Activated T-cell treated with anti-CD3 and anti-CD28 coated beads, Interleukin-2, amount 50 U/mL, for 48 hours (primary cell): ENCODE measurements at regions not wholly inside any gene's neighbourhood (a gene's known extent, or its start where the extent isn't known, plus 50 kb on each side); places are given as distances from the start of the nearest gene placed in this dataset.
"Not testable (repeated sequence)": the region's sequence is repeated elsewhere in the genome, so short reads cannot be mapped to it uniquely, and the experiment has no call there.

ENCODE experiments used
- DNase-seq, 2 experiments: peaks; one replicate each; pipeline ENCODE4 v3.0.0-alpha.2; 2020

GRCh38 chr4:188287169-188287894 lies 148.1 kb downstream of the TRIML1 start:
- DNase-seq = no peak

GRCh38 chr4:188289531-188290125 lies 150.4 kb downstream of the TRIML1 start:
- no peak for DNase-seq

GRCh38 chr4:188295899-188296298 lies 156.7 kb downstream of the TRIML1 start:
- no peak for DNase-seq

- no peak for DNase-seq
These were observed 157.1 kb downstream of the TRIML1 start for GRCh38 chr4:188296331-188296730.

GRCh38 chr4:188297873-188298272 lies 158.6 kb downstream of the TRIML1 start:
- DNase-seq = no peak

- DNase-seq = no peak
These were observed 159.9 kb downstream of the TRIML1 start for GRCh38 chr4:188299161-188299560.

GRCh38 chr4:188300385-188300784 lies 161.1 kb downstream of the TRIML1 start:
- no peak for DNase-seq

- no peak for DNase-seq
These were observed 166.4 kb downstream of the TRIML1 start for GRCh38 chr4:188305690-188306089.

GRCh38 chr4:188307591-188307990 lies 168.3 kb downstream of the TRIML1 start:
- DNase-seq = no peak

- no peak for DNase-seq
These were observed 168.9 kb downstream of the TRIML1 start for GRCh38 chr4:188308142-188308541.

GRCh38 chr4:188316391-188316790 lies 177.2 kb downstream of the TRIML1 start:
- DNase-seq = no peak

- DNase-seq = no peak
These were observed 189.7 kb downstream of the TRIML1 start for GRCh38 chr4:188328966-188329365.

- no peak for DNase-seq
These were observed 190.3 kb downstream of the TRIML1 start for GRCh38 chr4:188329521-188329920.

- DNase-seq = no peak
These were observed 193.0 kb downstream of the TRIML1 start for GRCh38 chr4:188332265-188332664.

- no peak for DNase-seq
These were observed 197.7 kb downstream of the TRIML1 start for GRCh38 chr4:188336891-188337290.

- DNase-seq = no peak
These were observed 202.2 kb downstream of the TRIML1 start for GRCh38 chr4:188341428-188341827.

GRCh38 chr4:188346171-188346809 lies 207.0 kb downstream of the TRIML1 start:
- no peak for DNase-seq

GRCh38 chr4:188347339-188347738 lies 208.1 kb downstream of the TRIML1 start:
- no peak for DNase-seq

GRCh38 chr4:188349569-188349968 lies 210.3 kb downstream of the TRIML1 start:
- DNase-seq = not testable (repeated sequence)

- no peak for DNase-seq
These were observed 224.0 kb downstream of the TRIML1 start for GRCh38 chr4:188363196-188363595.

- DNase-seq = no peak
These were observed 231.5 kb downstream of the TRIML1 start for GRCh38 chr4:188370777-188371176.

GRCh38 chr4:188372058-188372457 lies 232.8 kb downstream of the TRIML1 start:
- no peak for DNase-seq

GRCh38 chr4:188372829-188373228 lies 233.6 kb downstream of the TRIML1 start:
- no peak for DNase-seq

- DNase-seq = no peak
These were observed 235.6 kb downstream of the TRIML1 start for GRCh38 chr4:188374871-188375270.
